SKM-1 (cell line): ENCODE measurements at regions not wholly inside any gene's neighbourhood (a gene's known extent, or its start where the extent isn't known, plus 50 kb on each side); places are given as distances from the start of the nearest gene placed in this dataset.

Experiments
- DNase-seq: peaks from one replicate; lab custom pipeline; 2025; ENCODE audit not compliant: unreplicated experiment; lab: John Stamatoyannopoulos, UW

- DNase-seq, result no peak
Measured at GRCh38 chr16:35713762-35714650, 2254.6 kb downstream of the TP53TG3F start.

DNA sequence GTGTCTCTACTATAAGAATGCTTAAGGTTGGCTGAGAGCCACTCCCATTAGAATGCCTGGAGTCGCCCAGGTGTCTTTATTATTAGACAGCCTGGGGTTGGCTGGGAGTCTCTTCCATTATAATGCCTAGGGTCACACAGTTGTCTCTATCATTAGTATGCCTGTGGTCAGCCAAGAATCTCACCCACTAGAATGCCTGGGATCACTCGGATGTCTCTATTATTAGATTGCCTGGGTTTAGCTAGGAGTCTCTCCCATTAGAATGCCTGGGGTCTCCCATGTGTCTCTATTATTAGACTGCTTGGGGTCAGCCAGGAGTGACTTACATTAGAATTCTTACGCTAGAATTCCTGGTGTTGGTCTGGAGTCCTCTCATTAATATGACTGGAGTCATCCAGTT, 2255.3 kb downstream of the TP53TG3F start:
- DNase-seq, result no peak

- no peak for DNase-seq
Measured at GRCh38 chr16:35724551-35724950, 2265.1 kb downstream of the TP53TG3F start.

DNA sequence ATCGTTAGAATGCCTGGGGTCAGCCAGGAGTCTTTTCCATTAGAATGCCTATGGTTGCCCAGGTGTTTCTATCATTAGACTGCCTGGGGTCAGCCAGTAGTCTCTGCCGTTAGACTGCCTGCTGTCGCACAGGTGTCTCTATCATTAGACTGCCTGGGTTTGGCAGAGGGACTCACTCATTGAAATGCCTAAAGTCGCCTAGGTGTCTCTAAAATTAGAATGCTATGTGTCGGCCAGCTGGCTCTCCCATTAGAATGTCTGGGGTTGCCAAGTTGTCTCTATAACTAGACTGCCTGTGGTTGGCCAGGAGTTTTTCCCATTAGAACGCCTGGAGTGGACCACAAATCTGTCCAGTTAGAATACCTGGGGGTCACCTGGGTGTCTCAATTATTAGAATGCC, 2266.5 kb downstream of the TP53TG3F start:
- DNase-seq, result no peak

GRCh38 chr16:35730251-35730650, 2270.8 kb downstream of the TP53TG3F start:
- DNase-seq, result no peak

DNA sequence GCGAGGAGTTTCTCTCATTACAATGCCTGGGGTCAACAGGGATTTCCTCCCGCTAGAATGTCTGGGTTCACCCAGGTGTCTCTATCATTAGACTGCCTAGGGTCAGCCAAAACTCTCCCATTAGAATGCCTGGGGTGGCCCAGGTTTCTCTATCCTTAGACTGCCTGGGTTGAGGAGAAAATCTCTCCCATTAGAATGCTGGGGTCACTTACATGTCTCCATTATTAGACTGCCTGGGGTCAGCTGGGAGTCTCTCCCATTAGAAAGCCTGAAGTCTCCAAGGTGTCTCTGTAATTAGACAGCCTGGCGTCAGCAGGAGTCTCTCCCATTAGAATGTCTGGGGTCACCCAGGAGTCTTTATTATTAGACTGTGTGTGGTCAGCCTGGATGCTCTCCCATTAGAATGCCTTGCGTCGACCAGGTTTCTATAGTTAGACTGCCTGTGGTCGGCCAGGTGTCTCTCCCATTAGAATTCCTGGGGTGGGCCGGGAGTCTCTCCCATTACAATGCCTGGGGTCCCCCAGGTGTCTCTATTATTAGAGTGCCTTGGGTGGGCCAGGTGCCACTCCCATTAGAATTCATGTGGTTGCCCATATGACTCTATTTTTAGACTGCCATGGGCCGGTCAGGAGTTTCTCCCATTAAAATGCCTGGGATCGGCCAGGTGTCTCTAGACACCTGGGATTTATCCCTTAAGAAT, 2272.1 kb downstream of the TP53TG3F start:
- DNase-seq, result no peak

DNA sequence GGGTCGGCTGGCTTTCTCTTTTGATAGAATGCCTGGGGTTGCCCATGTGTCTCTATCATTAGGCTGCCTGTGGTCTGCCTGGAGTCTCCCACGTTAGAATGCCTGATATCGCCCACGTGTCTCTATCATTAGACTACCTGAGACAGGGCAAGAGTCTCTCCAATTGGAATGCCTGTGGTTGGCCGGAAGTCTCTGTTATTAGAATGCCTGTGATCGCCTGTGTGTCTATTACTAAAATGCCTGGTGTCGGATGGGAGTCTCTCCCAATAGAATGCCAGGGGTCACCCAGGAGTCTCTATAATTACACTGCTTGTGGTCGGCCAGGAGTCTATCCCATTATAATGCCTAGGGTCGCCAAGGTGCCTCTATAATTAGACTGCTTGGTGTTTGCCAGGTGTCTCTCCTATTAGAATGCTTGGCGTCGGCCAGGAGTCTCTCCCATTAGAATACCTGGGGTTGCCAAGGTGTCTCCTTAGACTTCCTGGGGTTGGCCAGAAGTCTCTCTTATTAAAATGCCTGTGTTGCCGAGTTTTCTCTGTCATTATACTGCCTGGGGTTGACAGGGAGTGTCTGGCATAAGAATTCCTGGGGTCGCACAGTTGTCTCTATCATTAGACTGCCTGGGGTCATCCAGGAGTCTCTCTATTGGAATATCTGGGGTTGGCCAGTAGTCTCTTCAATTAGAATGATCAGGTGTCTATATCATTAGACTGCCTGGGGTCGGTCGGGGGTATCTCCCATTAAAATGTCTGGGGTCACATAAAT, 2272.8 kb downstream of the TP53TG3F start:
- DNase-seq, result no peak

DNA sequence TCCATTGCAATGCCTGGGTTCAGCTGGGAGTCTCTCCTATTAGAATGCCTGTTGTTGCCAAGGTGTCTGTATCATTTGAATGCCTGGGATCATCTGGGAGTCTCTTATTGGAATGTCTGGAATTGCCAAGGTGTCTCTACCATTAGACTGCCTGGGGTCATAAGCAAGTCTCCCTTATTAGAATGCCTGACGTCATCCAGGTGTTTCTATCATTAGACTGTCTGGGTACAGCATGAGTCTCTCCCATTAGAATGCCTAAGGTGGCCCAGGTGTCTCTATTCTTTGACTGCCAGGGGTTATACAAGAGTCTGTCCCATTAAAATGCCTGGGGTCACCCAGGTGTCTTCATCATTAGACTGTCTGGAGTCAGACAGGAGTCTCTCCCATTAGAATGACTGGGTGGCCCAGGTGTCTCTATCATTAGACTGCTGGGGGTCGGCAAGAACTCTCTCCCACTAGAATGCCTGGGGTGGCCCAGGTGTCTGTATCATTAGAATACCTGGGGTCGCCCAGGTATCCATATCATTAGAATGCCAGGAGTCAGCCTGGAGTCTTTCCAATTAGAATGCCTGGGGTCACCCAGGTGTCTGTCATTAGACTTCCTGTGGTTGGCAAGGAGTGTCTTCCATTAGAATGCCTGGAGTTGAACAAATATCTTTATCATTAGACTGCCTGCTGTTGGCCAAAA, 2274.0 kb downstream of the TP53TG3F start:
- no peak for DNase-seq

DNA sequence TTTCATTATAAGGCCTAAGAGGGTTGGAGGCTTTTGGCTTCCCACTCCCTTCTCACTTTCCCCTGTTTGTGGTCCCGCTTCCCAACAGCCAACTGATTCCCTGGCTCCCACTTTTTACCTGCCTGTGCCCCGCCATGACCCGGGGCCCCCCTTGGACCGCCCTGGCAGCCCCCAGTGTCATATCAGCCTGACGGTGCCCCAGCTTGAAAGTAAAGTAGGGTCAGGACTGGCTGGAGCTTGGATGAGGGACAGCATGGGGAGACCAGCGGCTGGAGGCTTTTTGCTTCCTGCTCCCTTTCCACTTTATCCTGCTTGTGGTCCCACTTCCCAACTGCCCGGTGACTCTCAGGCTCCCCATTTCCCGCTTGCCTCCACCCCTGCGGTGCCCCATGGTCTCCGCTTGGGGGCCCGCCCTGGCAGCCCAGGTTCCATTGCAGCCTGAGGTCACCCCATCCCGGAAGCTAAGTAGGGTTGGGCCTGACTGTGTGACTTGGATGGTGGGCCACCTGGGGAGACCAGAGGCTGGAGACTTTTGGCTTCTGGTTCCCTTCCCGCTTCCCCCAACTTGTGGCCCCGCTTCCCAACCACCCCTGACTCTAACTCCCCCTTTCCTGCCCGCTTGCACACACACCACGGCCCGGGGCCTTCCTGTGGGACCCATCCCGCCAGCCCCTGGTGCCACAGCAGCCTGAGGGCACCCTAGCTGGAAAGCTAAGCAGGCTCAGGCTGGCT, 2274.7 kb downstream of the TP53TG3F start:
- DNase-seq, result no peak

DNA sequence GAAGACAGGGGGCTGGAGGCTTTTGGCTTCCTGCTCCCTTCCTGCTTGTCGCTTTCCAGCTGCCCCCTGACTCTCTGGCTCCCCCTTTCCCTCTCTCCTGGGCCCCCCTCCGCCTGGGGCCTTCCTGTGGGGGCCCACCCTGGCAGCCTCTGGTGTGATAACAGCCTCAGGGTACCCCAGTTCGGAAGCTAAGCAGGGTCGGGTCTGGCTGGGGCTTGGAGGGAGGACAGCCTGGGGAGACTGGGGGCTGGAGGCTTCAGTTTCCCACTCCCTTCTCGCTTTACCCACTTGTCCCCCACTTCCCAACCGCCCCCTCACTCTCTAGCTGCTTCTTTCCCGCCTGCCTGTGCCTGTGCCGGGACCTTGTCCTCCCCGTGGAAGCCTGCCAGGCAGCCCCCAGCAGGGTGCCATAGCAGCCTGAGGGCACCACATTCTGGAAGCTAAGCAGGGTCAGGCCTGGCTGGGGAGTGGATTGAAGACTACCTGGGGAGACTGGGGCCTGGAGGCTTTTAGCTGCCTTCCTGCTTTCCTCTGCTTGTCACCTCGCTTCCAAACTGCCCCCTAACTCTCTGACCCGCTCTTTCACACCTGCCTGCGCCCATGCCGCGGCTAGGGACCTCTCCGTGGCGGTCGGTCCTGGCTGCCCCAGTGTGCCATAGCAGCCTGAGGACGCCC, 2275.5 kb downstream of the TP53TG3F start:
- DNase-seq, result no peak

- no peak for DNase-seq
Measured at GRCh38 chr16:35735403-35736251, 2276.2 kb downstream of the TP53TG3F start.

- no peak for DNase-seq
Measured at GRCh38 chr16:35736546-35736945, 2277.1 kb downstream of the TP53TG3F start.

DNA sequence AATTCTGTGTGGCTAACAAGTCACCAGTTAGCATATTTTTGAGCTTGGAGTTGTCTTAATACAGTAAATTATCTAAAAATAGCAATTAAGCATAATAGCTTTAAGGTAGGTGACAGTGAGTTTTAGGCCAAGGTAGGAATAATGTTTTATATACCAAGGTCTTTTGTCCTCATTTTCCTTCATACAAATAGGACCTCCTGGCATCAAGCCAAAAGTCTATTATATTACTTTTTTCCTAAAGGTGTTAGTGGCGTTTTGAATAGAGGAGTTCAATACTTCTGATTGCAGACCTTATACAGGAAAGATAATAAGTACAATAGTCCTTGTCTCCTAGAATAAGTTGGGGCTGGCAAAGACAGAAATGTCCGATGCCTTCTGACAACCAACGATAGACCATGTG, 2277.7 kb downstream of the TP53TG3F start:
- no peak for DNase-seq

DNA sequence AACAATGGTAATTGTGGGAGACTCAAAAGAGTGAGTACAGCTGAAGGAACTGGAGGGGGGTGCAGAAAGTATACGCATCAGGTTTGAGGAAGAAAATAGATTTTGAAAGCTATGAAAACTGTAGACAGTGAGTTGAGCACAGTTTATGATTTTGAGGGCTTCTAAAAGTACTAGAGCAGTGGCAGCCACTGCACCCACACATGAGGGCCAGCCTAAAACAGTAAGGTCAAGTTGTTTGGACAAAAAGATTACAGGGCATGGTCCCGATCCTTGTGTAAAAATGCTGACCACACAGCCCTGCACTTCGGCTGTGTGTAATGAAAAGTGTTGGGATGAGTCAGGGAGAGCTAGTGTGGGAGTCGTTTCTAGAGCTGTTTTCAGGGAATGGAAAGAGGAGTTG, 2282.1 kb downstream of the TP53TG3F start:
- no peak for DNase-seq

DNA sequence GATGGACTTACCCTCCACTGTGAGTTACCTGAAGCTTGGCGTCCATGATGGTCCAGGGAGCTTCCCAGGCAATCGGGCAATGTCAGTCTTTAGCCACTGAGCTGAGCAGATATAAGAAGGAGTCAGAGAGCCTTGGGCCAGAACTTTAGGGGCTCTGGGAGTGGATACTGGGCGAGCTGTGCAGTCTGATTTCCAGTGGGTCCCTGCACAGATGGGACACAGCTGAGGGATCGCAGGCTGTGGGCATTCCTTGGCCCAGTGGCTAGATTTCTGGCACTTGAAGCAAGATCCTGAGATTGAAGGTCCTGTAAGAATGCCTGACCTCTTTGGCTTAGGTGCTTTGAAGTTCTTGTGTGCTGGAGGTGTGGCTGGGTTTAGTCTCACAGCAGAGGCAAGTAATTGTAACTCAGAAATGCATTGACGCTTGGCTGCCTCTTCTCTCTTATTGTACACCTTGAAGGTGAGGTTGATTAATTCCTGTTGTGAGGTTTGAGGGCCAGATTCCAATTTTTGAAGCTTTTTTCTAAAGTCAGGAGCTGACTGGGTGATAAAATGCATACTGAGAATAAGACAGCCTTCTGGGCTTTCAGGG, 2283.8 kb downstream of the TP53TG3F start:
- no peak for DNase-seq

GRCh38 chr16:35744084-35744483, 2284.7 kb downstream of the TP53TG3F start:
- no peak for DNase-seq

- DNase-seq, result no peak
Measured at GRCh38 chr16:35744726-35745125, 2285.3 kb downstream of the TP53TG3F start.

DNA sequence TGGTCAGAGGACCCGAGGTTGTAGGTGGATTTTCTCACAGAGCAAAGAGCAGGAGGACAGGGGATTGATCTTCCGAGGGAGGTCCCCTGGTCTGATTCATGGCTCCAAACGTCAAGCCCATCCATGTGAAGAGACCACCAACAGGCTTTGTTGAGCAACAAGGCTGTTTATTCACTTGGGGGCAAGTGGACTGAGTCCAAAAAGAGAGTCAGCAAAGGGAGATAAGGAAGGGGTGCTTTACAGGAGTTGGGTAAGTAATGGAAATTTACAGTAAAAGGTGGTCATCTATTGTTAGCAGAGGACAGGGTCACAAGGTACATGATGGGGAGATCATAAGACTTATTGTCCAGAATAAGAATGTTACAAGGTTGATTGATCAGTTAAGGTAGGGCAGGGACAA, 2285.8 kb downstream of the TP53TG3F start:
- DNase-seq, result no peak
